ENCODE measurements at regions not wholly inside any gene's neighbourhood (a gene's known extent, or its start where the extent isn't known, plus 50 kb on each side); places are given as distances from the start of the nearest gene placed in this dataset.

DNA sequence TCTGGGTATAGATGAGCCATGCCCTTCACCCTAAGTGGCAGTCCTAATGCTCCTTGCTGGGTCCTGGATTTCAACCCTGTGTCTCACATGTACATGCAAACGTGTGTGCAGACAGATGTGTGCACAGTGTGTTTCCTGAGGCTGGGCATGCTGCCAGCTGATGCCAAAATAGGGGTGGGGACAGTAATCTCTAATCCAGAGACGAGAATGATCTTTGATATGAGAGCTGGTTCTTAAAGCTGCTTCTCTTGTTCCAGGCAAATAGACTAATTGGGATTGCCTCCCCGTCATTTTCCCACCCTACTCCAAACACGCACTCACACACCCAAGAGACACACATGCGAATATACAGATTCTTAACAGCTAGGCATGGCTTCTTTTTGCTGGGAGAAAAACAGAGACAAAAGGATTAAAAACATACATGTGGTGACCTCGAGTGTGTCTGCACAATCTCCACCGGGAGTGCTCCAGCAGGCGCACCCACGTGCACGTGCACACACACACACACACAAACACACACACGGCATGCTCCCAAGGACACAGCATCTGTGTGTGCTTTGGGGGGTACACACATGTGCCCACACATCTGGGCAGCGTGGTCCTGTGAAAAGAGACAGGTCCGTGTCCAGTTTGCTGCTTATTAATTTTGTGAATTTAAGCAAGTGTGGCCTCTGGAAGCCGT is 102.1 kb upstream of the ZBTB40 start:
- H3K27ac ChIP-seq: no peak overlapping the region
- H3K4me3 ChIP-seq: no peak overlapping the region
- DNase-seq (ENCODE audit: low spot score): no peak
- no peaks in the 10 kb centered on the region for H3K4me1 ChIP-seq
- H3K27me3 ChIP-seq: peaks cover 4 to 14% of the 10 kb centered on the region in 2 donors
- TF ChIP-seq, protein P1, sequence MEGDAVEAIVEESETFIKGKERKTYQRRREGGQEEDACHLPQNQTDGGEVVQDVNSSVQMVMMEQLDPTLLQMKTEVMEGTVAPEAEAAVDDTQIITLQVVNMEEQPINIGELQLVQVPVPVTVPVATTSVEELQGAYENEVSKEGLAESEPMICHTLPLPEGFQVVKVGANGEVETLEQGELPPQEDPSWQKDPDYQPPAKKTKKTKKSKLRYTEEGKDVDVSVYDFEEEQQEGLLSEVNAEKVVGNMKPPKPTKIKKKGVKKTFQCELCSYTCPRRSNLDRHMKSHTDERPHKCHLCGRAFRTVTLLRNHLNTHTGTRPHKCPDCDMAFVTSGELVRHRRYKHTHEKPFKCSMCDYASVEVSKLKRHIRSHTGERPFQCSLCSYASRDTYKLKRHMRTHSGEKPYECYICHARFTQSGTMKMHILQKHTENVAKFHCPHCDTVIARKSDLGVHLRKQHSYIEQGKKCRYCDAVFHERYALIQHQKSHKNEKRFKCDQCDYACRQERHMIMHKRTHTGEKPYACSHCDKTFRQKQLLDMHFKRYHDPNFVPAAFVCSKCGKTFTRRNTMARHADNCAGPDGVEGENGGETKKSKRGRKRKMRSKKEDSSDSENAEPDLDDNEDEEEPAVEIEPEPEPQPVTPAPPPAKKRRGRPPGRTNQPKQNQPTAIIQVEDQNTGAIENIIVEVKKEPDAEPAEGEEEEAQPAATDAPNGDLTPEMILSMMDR (IDR thresholded peaks at IDR 0.05): no peak
- no peaks in the 10 kb centered on the region for H3K36me3 ChIP-seq
- H3K9me3 ChIP-seq: no peaks in the 10 kb centered on the region

DNA sequence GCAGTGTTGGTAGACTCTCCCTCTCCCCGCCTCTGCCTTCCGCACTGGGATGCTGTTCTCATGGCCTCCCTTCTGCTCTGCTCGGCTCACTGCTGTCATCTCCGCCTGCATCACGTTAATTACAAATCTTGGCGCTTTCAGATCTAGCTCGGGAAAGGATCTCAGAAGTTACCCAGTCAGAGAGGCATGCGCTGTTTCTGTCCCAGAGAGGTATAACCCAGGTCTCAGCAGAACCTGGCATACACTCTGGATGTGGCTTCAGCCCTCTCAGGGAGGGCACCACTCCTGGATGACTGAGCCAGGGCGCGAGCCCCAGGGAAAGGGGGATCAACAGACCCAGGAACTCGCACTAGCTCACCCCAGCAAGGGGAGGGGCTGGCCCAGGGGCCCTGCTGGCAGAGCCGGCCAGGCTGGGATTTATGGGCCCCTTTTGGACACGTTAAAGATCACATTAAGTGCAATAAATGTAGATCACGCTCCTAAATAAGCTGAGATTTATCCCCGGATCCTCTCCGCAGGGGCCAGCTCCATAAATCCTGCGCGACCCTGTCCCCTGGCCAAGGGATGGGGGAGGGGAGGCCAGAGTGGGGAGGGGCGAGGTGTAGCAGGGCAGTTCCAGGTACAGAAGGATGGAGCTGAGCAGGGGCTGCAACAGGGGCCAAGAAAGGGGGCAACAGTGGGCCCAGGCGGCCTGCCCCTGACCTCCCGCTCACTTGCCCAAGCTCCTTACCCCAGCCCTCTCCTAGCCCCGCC is 101.3 kb upstream of the ZBTB40 start:
- Histone ChIP-seq H3K36me3 (no peaks in the 10 kb centered on the region), H3K4me3 (no peak overlapping the region), H3K9me3 (no peaks in the 10 kb centered on the region), H3K27me3 (peaks cover 4 to 14% of the 10 kb centered on the region in 2 donors), H3K4me1 (no peaks in the 10 kb centered on the region), H3K27ac (no peak overlapping the region)
- TF ChIP-seq, protein P1 (IDR thresholded peaks at IDR 0.05): no peak
- DNase-seq (ENCODE audit: low spot score): no peak

DNA sequence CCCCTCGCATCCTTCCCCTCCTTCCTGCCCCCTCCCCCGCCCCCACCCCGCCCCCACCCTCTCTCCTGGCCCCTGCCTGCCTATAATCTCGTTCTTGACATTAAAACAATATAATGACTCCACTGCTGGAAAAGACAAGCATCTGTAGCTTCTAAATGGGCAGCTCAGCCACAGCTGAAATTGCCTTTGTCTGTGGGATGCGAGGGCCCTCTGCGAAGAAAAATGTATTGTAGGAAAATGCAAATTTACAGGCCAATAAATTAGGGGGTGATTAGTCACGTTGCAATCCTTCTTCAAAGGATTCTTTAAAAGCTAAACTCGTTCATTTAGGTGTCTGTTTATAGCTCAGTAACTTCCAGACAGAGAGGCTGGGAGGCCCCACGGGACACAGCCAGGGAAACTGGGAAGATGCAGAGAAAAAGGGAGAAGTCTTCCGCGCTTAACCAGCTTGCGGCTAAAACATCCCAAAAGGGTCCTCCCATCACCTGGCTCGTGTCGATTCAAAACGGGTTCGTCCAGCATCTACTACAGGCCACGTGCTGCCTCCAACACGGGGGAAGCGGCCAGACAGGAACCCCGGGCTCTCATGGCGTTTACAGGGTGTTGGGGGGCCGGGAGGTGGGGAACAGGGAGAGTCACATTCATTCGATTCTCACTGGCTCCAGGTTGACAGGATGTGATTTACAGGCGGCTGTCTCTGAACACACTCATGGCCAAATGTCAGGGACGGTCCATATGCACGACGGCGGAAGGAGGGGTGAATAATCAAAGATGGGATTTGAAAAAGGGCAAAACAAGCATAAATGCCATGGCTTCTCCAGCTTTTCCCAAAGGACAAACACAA is 100.5 kb upstream of the ZBTB40 start:
- Histone ChIP-seq H3K36me3 (no peaks in the 10 kb centered on the region), H3K9me3 (no peaks in the 10 kb centered on the region), H3K4me3 (no peak overlapping the region), H3K27me3 (peaks cover 4 to 14% of the 10 kb centered on the region in 2 donors), H3K27ac (no peak overlapping the region), H3K4me1 (no peaks in the 10 kb centered on the region)
- TF ChIP-seq, protein P1 (IDR thresholded peaks at IDR 0.05): no peak
- no peak for DNase-seq (ENCODE audit: low spot score)

DNA sequence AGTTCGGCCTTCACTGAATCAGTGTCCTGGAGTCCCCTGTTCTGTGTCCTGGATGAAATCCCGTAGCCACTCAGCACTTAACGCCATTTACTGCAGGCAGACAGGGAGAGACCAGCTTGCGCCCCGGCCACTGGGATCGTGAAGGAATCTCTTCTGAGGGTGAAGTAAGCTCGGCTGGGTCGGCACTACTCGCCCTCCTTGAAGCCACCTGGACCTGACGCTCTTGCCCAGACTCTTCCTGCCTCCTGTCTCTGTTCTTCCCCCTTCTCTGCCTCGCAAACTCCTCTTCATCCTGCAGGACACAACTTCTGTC is 99.9 kb upstream of the ZBTB40 start:
- Histone ChIP-seq H3K4me1 (no peaks in the 10 kb centered on the region), H3K36me3 (no peaks in the 10 kb centered on the region), H3K9me3 (no peaks in the 10 kb centered on the region), H3K27me3 (peaks cover 4 to 14% of the 10 kb centered on the region in 2 donors), H3K27ac (no peak overlapping the region), H3K4me3 (no peak overlapping the region)
- TF ChIP-seq, protein P1 (IDR thresholded peaks at IDR 0.05): no peak
- DNase-seq (ENCODE audit: low spot score): no peak

DNA sequence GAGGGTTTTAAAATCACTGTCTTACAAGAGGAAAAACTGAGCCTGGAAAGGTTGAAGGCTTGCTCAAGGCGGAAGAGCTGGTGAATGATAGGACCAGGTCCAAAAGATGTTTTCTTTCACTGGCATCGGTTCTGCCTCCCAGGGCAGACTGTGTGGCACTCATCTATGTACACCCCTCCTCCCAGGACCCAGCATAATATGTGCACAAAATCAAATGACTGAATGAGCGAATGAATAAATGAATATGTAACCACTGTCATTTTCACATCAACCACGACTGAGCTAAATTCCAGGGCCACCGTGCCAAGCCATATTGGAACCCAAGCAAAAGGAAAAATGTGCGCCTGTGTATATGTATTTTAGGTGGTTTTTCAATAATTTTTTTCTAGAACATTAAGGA is 99.3 kb upstream of the ZBTB40 start:
- Histone ChIP-seq H3K36me3 (no peaks in the 10 kb centered on the region), H3K27me3 (peaks cover 4 to 14% of the 10 kb centered on the region in 2 donors), H3K4me1 (no peaks in the 10 kb centered on the region), H3K27ac (no peak overlapping the region), H3K4me3 (no peak overlapping the region), H3K9me3 (no peaks in the 10 kb centered on the region)
- DNase-seq (ENCODE audit: low spot score): no peak
- TF ChIP-seq, protein P1 (IDR thresholded peaks at IDR 0.05): no peak
